ENCODE measurements at regions not wholly inside any gene's neighbourhood (a gene's known extent, or its start where the extent isn't known, plus 50 kb on each side); places are given as distances from the start of the nearest gene placed in this dataset.

DNA sequence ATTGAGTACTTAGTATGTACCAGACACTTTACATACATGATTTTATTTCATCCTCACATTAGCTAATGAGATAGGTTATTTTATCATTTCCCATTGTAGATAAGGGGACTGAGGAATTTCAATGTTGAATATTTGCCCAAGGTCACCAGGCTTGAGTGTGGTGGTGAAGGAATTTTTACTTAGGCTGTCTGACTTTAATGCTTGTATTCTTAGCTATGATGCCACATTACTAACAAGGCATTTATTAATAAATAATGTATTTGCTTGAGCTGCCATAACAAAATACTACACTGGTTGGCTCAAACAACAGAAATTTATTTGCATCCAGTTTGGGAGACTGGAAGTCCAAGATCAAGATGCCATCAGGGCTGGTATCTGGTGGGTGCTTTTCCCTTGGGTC is 250.9 kb downstream of the GPD2 start:
- TF ChIP-seq POLR2A (IDR thresholded peaks at IDR 0.05; ENCODE audit: low read length) (no peak), GATA1 (IDR thresholded peaks at IDR 0.05; ENCODE audit: low read depth, low read length) (no peak)

Data from erythroblast (primary cell).